Skeletal muscle tissue (tissue), 3 donors: ENCODE measurements at regions not wholly inside any gene's neighbourhood (a gene's known extent, or its start where the extent isn't known, plus 50 kb on each side); places are given as distances from the start of the nearest gene placed in this dataset.
"Not testable (repeated sequence)": the region's sequence is repeated elsewhere in the genome, so short reads cannot be mapped to it uniquely, and the experiment has no call there.

Experiments used
- H3K27ac ChIP-seq: one replicate; pipeline ENCODE4 v1.7.0; 2013; ENCODE audit warnings: mild to moderate bottlenecking, low read depth, low read length, inconsistent platforms
- H3K27me3 ChIP-seq, 3 donors: one replicate each; pipeline ENCODE4 v1.7.0; 2013; ENCODE audit warnings: low read length in 3 of 3; ENCODE audit not compliant: control insufficient read depth in 3 of 3, insufficient read depth in 3 of 3
- H3K36me3 ChIP-seq, 3 donors: one replicate each; pipeline ENCODE4 v1.7.0; 2013; ENCODE audit warnings: low read length in 3 of 3; ENCODE audit not compliant: control insufficient read depth in 3 of 3, insufficient read depth in 3 of 3
- H3K4me1 ChIP-seq, 3 donors: one replicate each; pipeline ENCODE4 v1.7.0; 2013; ENCODE audit warnings: low read length in 3 of 3, mild to moderate bottlenecking in 3 of 3; ENCODE audit not compliant: control insufficient read depth in 3 of 3, insufficient read depth in 3 of 3
- H3K4me3 ChIP-seq, 3 donors: one replicate each; pipeline ENCODE4 v1.7.0; 2013; ENCODE audit warnings: low read length in 3 of 3
- H3K9ac ChIP-seq, 3 donors: one replicate each; pipeline ENCODE4 v1.7.0; 2013; ENCODE audit warnings: low read length in 3 of 3, mild to moderate bottlenecking in 3 of 3, moderate library complexity in 2 of 3, low read depth in 1 of 3
- H3K9me3 ChIP-seq, 3 donors: one replicate each; pipeline ENCODE4 v1.7.0; 2013; ENCODE audit warnings: low read length in 3 of 3; ENCODE audit not compliant: control insufficient read depth in 3 of 3
- donor health status: Osteomylitis.

GRCh38 chr6:119781365-119781764 lies 431.8 kb upstream of the MAN1A1 start:
- Histone ChIP-seq H3K9me3 (no peaks in the 10 kb centered on the region), H3K4me1 (no peaks in the 10 kb centered on the region), H3K36me3 (no peaks in the 10 kb centered on the region), H3K9ac (no peak overlapping the region), H3K27me3 (no peaks in the 10 kb centered on the region), H3K27ac (no peak overlapping the region), H3K4me3 (no peak overlapping the region)

- H3K27ac ChIP-seq, result no peak overlapping the region
- no peak overlapping the region for H3K9ac ChIP-seq
- no peaks in the 10 kb centered on the region for H3K27me3 ChIP-seq
- no peaks in the 10 kb centered on the region for H3K36me3 ChIP-seq
- H3K9me3 ChIP-seq, result peaks cover 0 to 3% (median 0%) of the 10 kb centered on the region in 3 donors
- no peaks in the 10 kb centered on the region for H3K4me1 ChIP-seq
- no peak overlapping the region for H3K4me3 ChIP-seq
These were observed 418.6 kb upstream of the MAN1A1 start for GRCh38 chr6:119768201-119768600.

- Histone ChIP-seq H3K27me3 (no peaks in the 10 kb centered on the region), H3K27ac (no peak overlapping the region), H3K4me3 (no peak overlapping the region), H3K9me3 (no peaks in the 10 kb centered on the region), H3K9ac (no peak overlapping the region), H3K36me3 (no peaks in the 10 kb centered on the region), H3K4me1 (no peaks in the 10 kb centered on the region)
These were observed 415.5 kb upstream of the MAN1A1 start for GRCh38 chr6:119764927-119765681.

GRCh38 chr6:119760046-119760445 lies 410.5 kb upstream of the MAN1A1 start:
- Histone ChIP-seq H3K36me3 (no peaks in the 10 kb centered on the region), H3K4me3 (no peak overlapping the region), H3K9me3 (peaks cover 0 to 3% (median 0%) of the 10 kb centered on the region in 3 donors), H3K27ac (no peak overlapping the region), H3K9ac (no peak overlapping the region), H3K4me1 (no peaks in the 10 kb centered on the region), H3K27me3 (no peaks in the 10 kb centered on the region)

GRCh38 chr6:119758385-119758784 lies 408.8 kb upstream of the MAN1A1 start:
- Histone ChIP-seq H3K4me3 (no peak overlapping the region), H3K36me3 (no peaks in the 10 kb centered on the region), H3K27ac (no peak overlapping the region)

GRCh38 chr6:119757467-119757866 lies 407.9 kb upstream of the MAN1A1 start:
- H3K27ac ChIP-seq, result no peak overlapping the region
- no peaks in the 10 kb centered on the region for H3K27me3 ChIP-seq
- no peak overlapping the region for H3K4me3 ChIP-seq
- H3K36me3 ChIP-seq, result no peaks in the 10 kb centered on the region
- H3K9me3 ChIP-seq, result peaks cover 0 to 3% (median 0%) of the 10 kb centered on the region in 3 donors
- H3K4me1 ChIP-seq, result no peaks in the 10 kb centered on the region
- H3K9ac ChIP-seq, result no peak overlapping the region

More at GRCh38 chr6:119758385-119758784, 408.8 kb upstream of the MAN1A1 start:
- Histone ChIP-seq H3K4me1 (no peaks in the 10 kb centered on the region), H3K9ac (no peak overlapping the region), H3K27me3 (no peaks in the 10 kb centered on the region), H3K9me3 (peaks cover 0 to 3% (median 0%) of the 10 kb centered on the region in 3 donors)

- H3K4me3 ChIP-seq, result no peak overlapping the region
- no peaks in the 10 kb centered on the region for H3K9me3 ChIP-seq
These were observed 399.8 kb upstream of the MAN1A1 start for GRCh38 chr6:119749335-119749734.

GRCh38 chr6:119748535-119748934 lies 399.0 kb upstream of the MAN1A1 start:
- not testable (repeated sequence) for H3K9ac ChIP-seq, H3K4me1 ChIP-seq, H3K4me3 ChIP-seq, H3K9me3 ChIP-seq, H3K27me3 ChIP-seq, H3K27ac ChIP-seq, H3K36me3 ChIP-seq

More at GRCh38 chr6:119749335-119749734, 399.8 kb upstream of the MAN1A1 start:
- no peak overlapping the region for H3K9ac ChIP-seq
- H3K27me3 ChIP-seq, result no peaks in the 10 kb centered on the region
- no peak overlapping the region for H3K27ac ChIP-seq
- H3K36me3 ChIP-seq, result no peaks in the 10 kb centered on the region
- no peaks in the 10 kb centered on the region for H3K4me1 ChIP-seq

GRCh38 chr6:119742188-119742803 lies 392.7 kb upstream of the MAN1A1 start:
- Histone ChIP-seq H3K27me3 (no peaks in the 10 kb centered on the region), H3K9ac (no peak overlapping the region), H3K4me1 (no peaks in the 10 kb centered on the region), H3K9me3 (no peaks in the 10 kb centered on the region), H3K27ac (no peak overlapping the region), H3K36me3 (no peaks in the 10 kb centered on the region), H3K4me3 (no peak overlapping the region)

GRCh38 chr6:119739769-119740168 lies 390.2 kb upstream of the MAN1A1 start:
- no peak overlapping the region for H3K27ac ChIP-seq
- H3K36me3 ChIP-seq, result no peaks in the 10 kb centered on the region
- H3K9me3 ChIP-seq, result no peaks in the 10 kb centered on the region
- no peaks in the 10 kb centered on the region for H3K27me3 ChIP-seq
- no peak overlapping the region for H3K9ac ChIP-seq
- no peaks in the 10 kb centered on the region for H3K4me1 ChIP-seq
- no peak overlapping the region for H3K4me3 ChIP-seq
